ENCODE measurements at regions not wholly inside any gene's neighbourhood (a gene's known extent, or its start where the extent isn't known, plus 50 kb on each side); places are given as distances from the start of the nearest gene placed in this dataset.

DNA sequence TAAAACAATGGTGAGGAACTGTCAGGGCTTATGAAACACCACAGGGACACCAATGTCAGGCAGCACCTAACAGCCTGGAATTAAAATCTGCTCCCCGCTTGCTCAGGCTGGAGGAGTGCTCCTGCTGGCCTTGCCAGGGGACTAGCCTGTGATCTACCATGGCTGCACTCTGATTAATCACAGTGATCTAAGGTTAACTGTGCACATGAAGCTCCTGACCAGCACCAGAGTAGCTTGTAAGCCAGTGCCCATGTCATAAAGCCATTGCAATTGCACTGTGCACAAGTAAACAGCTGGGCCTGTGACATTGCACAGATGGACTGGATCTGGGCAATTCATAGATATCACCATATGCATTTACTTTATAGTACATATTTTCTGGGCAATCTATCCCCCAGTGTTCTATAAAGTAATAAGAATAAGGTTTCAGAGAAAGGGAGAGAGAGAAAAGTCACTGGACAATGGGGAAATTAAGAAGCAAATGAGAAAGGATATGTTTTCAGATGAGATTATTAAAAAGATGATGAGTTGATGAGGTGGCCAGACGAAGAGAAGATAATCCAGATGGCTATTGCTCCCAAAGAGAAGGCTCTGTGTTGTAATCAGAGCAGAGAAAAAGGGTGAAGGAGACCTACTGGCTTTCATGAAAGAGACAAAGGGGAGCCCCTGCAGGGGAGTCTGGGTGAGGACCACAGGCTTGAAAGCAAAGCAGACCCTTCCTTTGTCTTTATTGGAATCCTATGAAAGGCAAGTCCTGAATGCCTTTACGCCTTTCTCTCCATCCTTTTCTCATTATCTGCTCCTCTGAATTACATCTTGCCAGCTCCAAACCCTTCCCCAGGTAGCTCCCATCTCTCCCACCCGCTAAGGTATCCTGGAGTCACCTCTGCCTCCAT is 145.8 kb downstream of the SLC38A6 start:
- no peak for TF ChIP-seq ARNT (IDR thresholded peaks at IDR 0.05)
- no peak for TF ChIP-seq CTBP1 (IDR thresholded peaks at IDR 0.05; ENCODE audit: borderline replicate concordance)
- TF ChIP-seq SUZ12 (IDR thresholded peaks at IDR 0.05) = no peak
- no peak for TF ChIP-seq FOXA1 (IDR thresholded peaks at IDR 0.05)
- no peak for TF ChIP-seq HDGF (IDR thresholded peaks at IDR 0.05; ENCODE audit: borderline replicate concordance)
- no peak for TF ChIP-seq SP1 (IDR thresholded peaks at IDR 0.05)
- no peak for TF ChIP-seq FOXM1 (IDR thresholded peaks at IDR 0.05; ENCODE audit: borderline replicate concordance)

Data from HEK293T (cell line).